NCI-H446 (cell line): ENCODE measurements at regions not wholly inside any gene's neighbourhood (a gene's known extent, or its start where the extent isn't known, plus 50 kb on each side); places are given as distances from the start of the nearest gene placed in this dataset.

ENCODE experiments used
- DNase-seq, 2 experiments: peaks; one replicate each; lab custom pipeline; 2025; lab: John Stamatoyannopoulos, UW

DNA sequence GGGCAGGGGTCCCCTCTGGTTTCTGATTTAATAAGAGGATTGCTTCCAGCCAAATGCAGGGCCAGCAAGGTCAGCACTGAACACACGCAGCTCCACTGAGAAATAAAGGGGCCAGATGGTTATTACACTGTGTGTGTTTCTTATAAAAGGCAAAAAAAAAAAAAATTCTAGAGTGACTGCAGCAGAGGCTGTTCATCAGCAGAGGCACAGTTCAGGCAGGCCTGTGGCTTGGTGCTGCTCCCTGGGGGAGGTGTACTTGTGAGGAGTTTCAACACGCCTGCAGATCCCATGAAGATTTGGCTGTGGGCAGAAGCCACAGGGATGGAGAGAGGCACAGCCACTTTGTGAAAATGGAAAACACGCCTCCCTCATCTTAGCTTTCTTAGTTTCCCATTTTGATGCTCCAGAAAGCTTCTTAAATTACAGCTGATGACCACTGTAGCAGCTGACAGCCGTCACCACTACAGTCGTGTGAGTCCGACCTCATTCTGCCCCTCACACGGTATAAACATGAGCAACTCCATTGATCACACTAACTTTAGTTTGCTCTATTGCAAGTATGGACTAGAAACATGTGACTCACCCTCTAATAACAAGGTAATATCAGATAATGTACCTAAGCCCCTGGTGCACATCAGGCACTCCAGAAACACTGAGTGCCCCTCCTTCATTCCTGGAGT lies 726.5 kb upstream of the RAB6C start:
- no peak for DNase-seq

- no peak for DNase-seq
These were observed 726.0 kb upstream of the RAB6C start for GRCh38 chr2:129253461-129253812.

DNA sequence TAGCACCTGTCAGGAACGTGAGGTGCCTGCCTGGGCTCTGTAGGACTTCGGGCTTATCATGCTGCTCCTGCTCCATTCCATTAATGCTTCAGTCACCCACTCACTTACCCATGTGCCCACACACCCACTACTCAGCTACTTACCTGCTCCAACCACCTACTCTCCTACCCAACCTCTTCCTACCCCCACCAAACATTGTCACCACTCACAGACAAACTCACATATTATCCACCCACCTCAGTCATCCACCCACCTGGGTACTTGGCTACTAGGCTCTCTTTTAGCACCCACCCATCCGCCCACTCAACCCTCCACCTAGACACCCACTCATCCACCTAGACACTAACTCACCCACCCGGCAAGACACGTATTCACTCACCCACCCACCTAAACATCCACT lies 724.7 kb upstream of the RAB6C start:
- DNase-seq = no peak

GRCh38 chr2:129255610-129256313 lies 723.7 kb upstream of the RAB6C start:
- no peak for DNase-seq

DNA sequence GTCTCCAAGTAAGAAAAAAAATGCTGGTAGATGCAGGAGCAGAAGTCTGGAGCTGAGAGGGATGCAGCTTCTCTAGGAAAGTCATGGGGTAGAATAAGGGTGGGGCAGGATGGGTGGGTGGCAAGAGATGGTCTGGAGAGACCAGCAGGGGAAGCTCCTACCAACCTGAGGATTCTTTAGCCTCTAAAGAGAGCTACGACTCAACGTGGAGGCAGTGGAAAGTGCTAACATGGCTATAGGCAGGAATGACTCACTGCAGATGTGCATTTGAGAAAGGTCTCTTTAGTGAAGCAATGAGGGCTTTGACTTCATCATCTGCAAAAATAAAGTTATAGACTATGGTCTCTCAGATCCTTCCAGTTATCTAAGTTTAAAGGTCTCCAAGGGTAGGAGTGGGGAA lies 722.8 kb upstream of the RAB6C start:
- no peak for DNase-seq

GRCh38 chr2:129262934-129263333 lies 716.5 kb upstream of the RAB6C start:
- no peak for DNase-seq

- DNase-seq = no peak
These were observed 715.5 kb upstream of the RAB6C start for GRCh38 chr2:129263939-129264338.

DNA sequence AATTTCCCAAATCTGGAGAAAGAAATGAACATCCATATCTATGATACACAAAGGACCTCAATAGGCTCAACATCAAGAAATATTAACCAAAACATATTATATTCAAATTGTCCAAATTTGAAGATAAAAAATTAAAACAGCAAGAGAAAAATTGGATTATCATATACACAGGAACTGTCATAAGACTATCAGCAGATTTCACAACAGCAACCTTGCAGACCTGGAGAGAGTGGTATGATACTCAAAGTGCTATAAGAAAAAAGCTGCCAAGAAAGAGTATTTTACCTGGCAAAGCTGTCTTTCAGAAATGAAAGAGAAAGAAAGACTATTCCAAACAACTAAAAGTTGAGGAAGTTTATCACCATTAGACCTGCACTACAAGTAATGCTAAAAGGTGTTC lies 711.9 kb upstream of the RAB6C start:
- no peak for DNase-seq

DNA sequence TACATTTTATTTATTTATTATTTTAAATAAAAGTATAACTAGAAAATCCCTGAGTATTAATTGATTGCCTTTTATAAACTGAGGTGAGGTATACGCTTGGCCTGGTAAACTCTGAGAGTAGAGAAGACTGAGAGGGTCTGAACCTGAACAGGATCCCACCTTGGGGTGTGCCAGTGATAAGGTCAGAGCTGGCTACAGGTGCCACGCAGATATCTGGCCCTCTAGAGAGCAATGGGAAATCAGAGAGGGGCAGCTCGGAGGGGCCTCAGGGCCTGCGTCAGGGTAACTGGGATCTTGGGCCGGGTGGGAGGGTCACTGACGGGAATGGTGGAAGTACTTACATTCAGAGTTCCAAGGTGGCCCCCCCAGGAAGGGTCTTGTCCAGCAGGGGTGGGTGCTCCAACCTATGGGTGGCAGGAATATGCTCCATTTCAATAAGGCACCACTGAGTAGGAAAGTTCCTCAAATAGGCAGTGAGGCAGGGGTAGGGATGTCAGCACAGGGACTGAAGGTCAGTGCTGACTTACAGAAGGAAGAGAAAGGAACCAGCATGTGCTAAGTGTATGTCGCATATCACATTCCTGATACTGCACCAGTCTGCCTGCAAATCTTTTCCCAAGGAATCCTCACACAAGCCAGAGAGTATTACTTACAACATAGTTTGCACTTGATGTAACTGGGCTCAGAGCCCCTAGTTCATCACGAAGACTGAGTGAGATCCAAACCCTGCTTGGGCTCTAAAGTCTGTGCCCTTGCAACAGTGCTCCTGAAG lies 706.0 kb upstream of the RAB6C start:
- no peak for DNase-seq

DNA sequence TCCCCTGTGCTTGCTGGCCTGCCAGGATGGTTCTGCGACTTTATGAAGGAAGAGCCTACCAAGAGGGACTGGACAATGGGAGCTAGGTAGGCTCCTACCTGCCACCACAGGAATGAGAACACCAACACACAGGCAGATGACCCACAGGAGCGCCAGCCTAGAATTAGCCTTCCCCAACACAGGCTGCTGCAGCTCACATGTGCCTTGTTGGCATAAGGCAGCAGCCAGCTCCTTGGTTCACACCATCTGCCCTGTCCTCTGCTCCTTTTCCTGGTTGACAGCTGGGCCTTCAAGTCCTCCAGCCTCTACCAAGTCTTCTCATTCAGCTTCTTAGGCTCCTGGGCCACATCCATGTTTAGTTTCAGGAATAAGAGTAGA lies 705.4 kb upstream of the RAB6C start:
- DNase-seq = no peak

- no peak for DNase-seq
These were observed 704.5 kb upstream of the RAB6C start for GRCh38 chr2:129274918-129275317.

DNA sequence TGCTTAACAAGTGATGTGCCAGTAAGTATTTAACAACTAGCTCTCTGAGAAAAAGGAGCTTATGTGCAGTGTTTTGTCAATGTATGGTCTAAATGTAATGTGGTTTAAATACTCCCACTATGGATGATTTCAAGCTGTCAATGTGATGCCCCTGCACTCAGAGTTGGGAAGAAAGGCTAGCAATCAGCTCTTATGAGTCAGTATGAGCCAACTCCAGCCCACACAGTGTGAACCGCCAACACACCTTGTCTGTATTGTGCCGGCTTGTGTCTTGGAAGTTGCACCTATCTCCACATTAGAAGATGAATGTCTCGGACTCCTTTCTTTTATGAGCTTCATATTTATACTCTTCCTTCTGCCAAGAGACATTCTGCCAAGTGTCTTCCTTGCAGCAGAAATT lies 703.8 kb upstream of the RAB6C start:
- no peak for DNase-seq

- no peak for DNase-seq
These were observed 702.4 kb upstream of the RAB6C start for GRCh38 chr2:129276978-129277584.

DNA sequence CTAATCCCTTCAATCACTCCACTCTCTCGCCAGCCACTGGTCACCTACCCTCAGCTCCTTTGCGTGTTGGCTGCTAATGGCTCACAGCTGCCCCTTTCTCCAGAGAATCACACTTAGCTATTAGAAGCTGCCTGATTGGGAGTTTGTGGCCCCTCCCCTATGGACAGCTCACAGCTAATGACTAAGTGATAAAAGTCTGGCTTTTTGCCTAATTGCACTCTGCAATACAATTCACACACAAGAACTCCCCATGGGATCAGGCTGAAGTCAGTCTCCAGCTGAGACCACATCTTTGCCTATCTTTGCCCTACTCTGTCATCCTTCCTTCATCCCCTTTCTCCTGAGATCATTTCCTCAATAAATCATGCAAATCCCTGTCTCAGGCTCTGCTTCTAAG lies 701.9 kb upstream of the RAB6C start:
- DNase-seq = no peak

DNA sequence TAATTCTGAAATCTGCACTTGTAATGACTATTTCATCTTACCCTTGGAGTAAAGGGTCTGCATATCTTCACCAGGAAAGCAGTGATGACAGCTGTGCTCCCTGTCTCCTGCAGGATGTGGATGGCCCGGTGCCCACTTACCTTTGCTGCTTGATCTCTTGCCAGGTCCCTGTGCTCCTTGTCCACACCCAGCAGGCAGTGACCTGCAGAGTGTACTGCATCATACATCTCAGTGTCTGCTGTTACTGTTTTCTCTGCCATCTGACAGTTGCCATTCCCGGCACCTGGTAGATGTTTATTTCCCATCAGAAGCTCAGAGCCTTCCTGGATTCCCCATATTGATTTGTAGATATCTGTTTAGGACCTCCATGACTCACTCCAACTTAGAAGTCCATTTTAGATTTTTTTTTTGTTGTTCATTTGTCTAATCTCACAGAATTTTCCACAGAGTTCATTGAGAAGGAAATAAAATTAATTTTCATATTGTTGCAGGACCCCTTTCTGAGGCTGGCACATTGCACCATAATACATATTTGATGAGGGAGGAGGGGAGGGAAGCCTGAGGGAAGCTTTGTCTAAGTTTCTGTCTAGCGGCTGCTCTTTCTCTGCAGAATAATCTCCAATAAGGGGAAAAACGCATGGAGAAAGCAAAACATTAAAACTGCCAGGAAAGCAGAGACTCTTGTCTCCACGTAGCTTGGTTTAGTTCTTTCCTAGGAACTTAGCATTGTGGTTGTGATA lies 697.5 kb upstream of the RAB6C start:
- no peak for DNase-seq

- DNase-seq = no peak
These were observed 694.5 kb upstream of the RAB6C start for GRCh38 chr2:129285012-129285411.

DNA sequence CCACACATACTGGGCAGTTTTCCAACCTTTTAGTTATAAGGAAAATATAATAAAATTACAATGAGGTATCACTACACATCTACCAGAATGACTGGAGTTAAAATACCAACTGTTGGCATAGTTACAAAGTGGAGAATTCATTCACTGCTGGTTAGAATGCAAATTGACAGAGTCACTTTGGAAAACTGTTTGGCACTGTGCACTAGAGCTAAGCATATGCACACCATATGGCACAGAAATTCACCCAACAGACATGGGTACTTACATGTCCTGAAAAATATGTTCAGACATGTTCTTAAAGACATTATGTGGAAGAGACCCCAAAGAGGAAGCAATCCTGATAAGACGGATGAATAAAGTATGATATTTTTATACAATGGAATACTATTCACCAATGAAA lies 686.1 kb upstream of the RAB6C start:
- DNase-seq = no peak

GRCh38 chr2:129296396-129296795 lies 683.1 kb upstream of the RAB6C start:
- no peak for DNase-seq

- DNase-seq = no peak
These were observed 682.7 kb upstream of the RAB6C start for GRCh38 chr2:129296806-129297205.

GRCh38 chr2:129297430-129297829 lies 682.0 kb upstream of the RAB6C start:
- DNase-seq = no peak

GRCh38 chr2:129299338-129299737 lies 680.1 kb upstream of the RAB6C start:
- DNase-seq = no peak

GRCh38 chr2:129299756-129300155 lies 679.7 kb upstream of the RAB6C start:
- DNase-seq = no peak
